Endothelial cell of umbilical vein (primary cell): ENCODE measurements at regions not wholly inside any gene's neighbourhood (a gene's known extent, or its start where the extent isn't known, plus 50 kb on each side); places are given as distances from the start of the nearest gene placed in this dataset.

Experiments used
- BruUV-seq: library from RNA; stranded (reverse); fragments of 400-500 nt; replicated peaks from 2 replicates; lab custom pipeline; 2021; lab: Mats Ljungman, UMichigan
- CTCF ChIA-PET: fragments of 300-600, 350-600 bp; sonication (Branson Sonifier 250); formaldehyde crosslinking; loops from one replicate; lab custom pipeline; 2021; ENCODE audit warnings: antibody characterized with exemption, inconsistent platforms; lab: Charles Lee
- POLR2A ChIA-PET: fragments of 300-600, 350-600 bp; sonication (Branson Sonifier 250); formaldehyde crosslinking; loops from one replicate; lab custom pipeline; 2021; ENCODE audit warnings: antibody characterized with exemption, inconsistent platforms; lab: Charles Lee
- DNase-seq: peaks from one replicate; pipeline ENCODE4 v3.0.0-alpha.2; 2011; ENCODE audit warnings: low read depth, low spot score
- FAIRE-seq: peaks from 2 replicates; lab custom pipeline; 2011; peaks lifted over from hg19 to GRCh38; lab: Jason Lieb, UNC
- H2AFZ ChIP-seq: 2 replicates; pipeline ENCODE4 v1.6.0; 2012; ENCODE audit warnings: low read depth, low read length, control low read depth, inconsistent platforms
- H3K27ac ChIP-seq: 2 replicates; pipeline ENCODE4 v1.5.1; 2011; ENCODE audit warnings: low read depth, mild to moderate bottlenecking, control low read depth, low read length, moderate library complexity; ENCODE audit not compliant: insufficient read depth
- H3K27me3 ChIP-seq, 2 experiments: 2 replicates each; pipeline versions ENCODE4 v1.6.0 to v1.6.1; 2011; ENCODE audit warnings: low read length in 2 of 2, mixed read lengths in 1 of 2; ENCODE audit not compliant: control insufficient read depth in 2 of 2, insufficient read depth in 2 of 2
- H3K36me3 ChIP-seq, 2 experiments: 2 replicates in 1 of 2; 3 replicates in 1 of 2; pipeline ENCODE4 v1.5.1; 2011; ENCODE audit warnings: low read length in 2 of 2, mild to moderate bottlenecking in 1 of 2, moderate library complexity in 1 of 2; ENCODE audit not compliant: control insufficient read depth in 2 of 2, insufficient read depth in 2 of 2; ENCODE audit errors: extremely low read depth in 1 of 2
- H3K4me1 ChIP-seq: 3 replicates; pipeline ENCODE4 v1.5.1; 2011; ENCODE audit warnings: mild to moderate bottlenecking, low read length; ENCODE audit not compliant: control insufficient read depth, insufficient read depth; ENCODE audit errors: extremely low read depth
- H3K4me2 ChIP-seq: 2 replicates; pipeline ENCODE4 v1.6.1; 2011; ENCODE audit warnings: low read length, control low read depth, mixed read lengths; ENCODE audit not compliant: insufficient read depth
- H3K4me3 ChIP-seq, 3 experiments: fragments of 200-600 bp in 1 of 3; sonication (generic), shearing (Covaris generic) in 1 of 3; replicated peaks in 1 of 3; 2 replicates each; pipeline ENCODE4 v1.5.1; 2011 to 2016; ENCODE audit warnings: control low read depth in 3 of 3, low read length in 3 of 3, mild to moderate bottlenecking in 2 of 3, inconsistent platforms in 1 of 3, low read depth in 1 of 3, moderate library complexity in 1 of 3; ENCODE audit not compliant: insufficient read depth in 1 of 3
- H3K79me2 ChIP-seq: 2 replicates; pipeline ENCODE4 v1.6.0; 2012; ENCODE audit warnings: low read length, inconsistent platforms; ENCODE audit not compliant: control insufficient read depth, insufficient read depth
- H3K9ac ChIP-seq: replicated peaks from 2 replicates; pipeline ENCODE3; 2011; ENCODE audit warnings: low read length, control low read depth; ENCODE audit not compliant: insufficient read depth; ENCODE audit errors: extremely low read depth
- H3K9me1 ChIP-seq: replicated peaks from 3 replicates; pipeline ENCODE4 v1.6.0; 2011; ENCODE audit warnings: mild to moderate bottlenecking, low read length; ENCODE audit not compliant: control insufficient read depth, insufficient read depth; ENCODE audit errors: extremely low read depth
- H3K9me3 ChIP-seq: replicated peaks from 2 replicates; pipeline ENCODE4 v1.5.1; 2012; ENCODE audit warnings: low read length, inconsistent platforms; ENCODE audit not compliant: control insufficient read depth, insufficient read depth
- H4K20me1 ChIP-seq: replicated peaks from 2 replicates; pipeline ENCODE3; 2011; ENCODE audit warnings: mild to moderate bottlenecking, low read length; ENCODE audit not compliant: control insufficient read depth, insufficient read depth; ENCODE audit errors: extremely low read depth
- EZH2 ChIP-seq: IDR thresholded peaks from 2 replicates; pipeline ENCODE4 v1.6.1; 2012; ENCODE audit warnings: borderline replicate concordance, low read depth, mild to moderate bottlenecking, moderate library complexity, low read length, inconsistent platforms; ENCODE audit not compliant: severe bottlenecking
- FOS ChIP-seq: IDR thresholded peaks from 2 replicates; pipeline ENCODE4 v1.6.1; 2011; ENCODE audit warnings: mild to moderate bottlenecking, low read length, moderate library complexity, borderline replicate concordance; ENCODE audit not compliant: insufficient read depth
- GATA2 ChIP-seq: IDR thresholded peaks from 2 replicates; pipeline ENCODE4 v1.7.0; 2011; ENCODE audit warnings: low read depth, mild to moderate bottlenecking, moderate library complexity, mixed read lengths, low read length; ENCODE audit not compliant: insufficient read length, insufficient read depth
- JUN ChIP-seq: IDR thresholded peaks from 2 replicates; pipeline ENCODE4 v1.6.1; 2011; ENCODE audit warnings: borderline replicate concordance, low read depth; ENCODE audit not compliant: insufficient read length, insufficient read depth
- MYC ChIP-seq: IDR thresholded peaks from one replicate; pipeline ENCODE4 v1.6.1; 2011; ENCODE audit warnings: mild to moderate bottlenecking, low read depth, low read length
- POLR2A ChIP-seq: IDR thresholded peaks from 2 replicates; pipeline ENCODE4 v1.6.1; 2012; ENCODE audit warnings: low read depth, mild to moderate bottlenecking, control low read depth, low read length
- POLR2AphosphoS5 ChIP-seq: IDR thresholded peaks from 2 replicates; pipeline ENCODE4 v1.6.1; 2012; ENCODE audit warnings: low read depth, mild to moderate bottlenecking, control low read depth, low read length, moderate library complexity; ENCODE audit not compliant: insufficient read depth
- dilution Hi-C: fragments of 300-500 bp; cut with MboI; formaldehyde crosslinking; loops from one replicate; pipeline ENCODE4 v1.15.0; 2019; ENCODE audit warnings: low sequenced_read_pairs; ENCODE audit not compliant: extremely low pct_ligation_motif_present
- intact Hi-C: fragments of 100-400 bp; cut with micrococcal nuclease; formaldehyde crosslinking; loops from one replicate; pipeline ENCODE4 v1.10.0; 2022
- TF ChIP-seq, protein P1 (sequence below): IDR thresholded peaks from 2 replicates; pipeline ENCODE4 v1.6.1; 2011; ENCODE audit not compliant: insufficient read depth, insufficient read length
- TF ChIP-seq, protein P2 (sequence below), 2 donors: IDR thresholded peaks; 1 replicate in 1 of 2; 2 replicates in 1 of 2; pipeline ENCODE4 v1.5.1; 2011; ENCODE audit warnings: low read length in 2 of 2, mild to moderate bottlenecking in 2 of 2, moderate library complexity in 2 of 2, control low read depth in 1 of 2, inconsistent platforms in 1 of 2, low read depth in 1 of 2; ENCODE audit not compliant: insufficient read depth in 1 of 2; ENCODE audit errors: extremely low read depth in 1 of 2

DNA sequence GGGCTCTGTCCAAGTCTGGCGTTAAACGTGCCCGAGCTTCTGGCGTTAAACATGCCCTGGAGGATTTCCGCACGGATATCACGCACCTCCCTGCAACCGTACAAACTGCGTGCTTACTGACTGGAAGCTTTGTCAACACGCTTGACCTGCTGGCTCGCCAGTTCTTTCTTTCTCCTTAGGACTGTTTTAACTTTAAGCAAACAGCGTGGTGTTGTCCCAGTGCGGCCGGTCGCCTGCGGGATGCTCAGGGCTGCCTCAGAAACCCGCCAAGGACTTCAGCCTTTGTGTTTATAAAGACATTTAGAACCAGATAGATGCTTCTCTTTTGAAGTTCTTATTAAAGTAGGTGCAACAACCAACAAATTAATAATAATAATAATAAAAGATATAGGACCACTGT lies 946.0 kb downstream of the RAB28 start:
- no peak for FAIRE-seq
- CTCF ChIA-PET: no interaction called here
- dilution Hi-C loops: no loop called here

More for the DNA sequence above, 946.0 kb downstream of the RAB28 start:
- no peaks in the 10 kb centered on the region for H4K20me1 ChIP-seq
- no peaks in the 10 kb centered on the region for H3K9me1 ChIP-seq
- H3K9ac ChIP-seq: no peak overlapping the region
- TF ChIP-seq, protein P1, sequence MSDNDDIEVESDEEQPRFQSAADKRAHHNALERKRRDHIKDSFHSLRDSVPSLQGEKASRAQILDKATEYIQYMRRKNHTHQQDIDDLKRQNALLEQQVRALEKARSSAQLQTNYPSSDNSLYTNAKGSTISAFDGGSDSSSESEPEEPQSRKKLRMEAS: no peak
- TF ChIP-seq FOS (no peak), MYC (no peak), EZH2 (no peak), JUN (no peak), POLR2A (no peak), GATA2 (no peak), POLR2AphosphoS5 (no peak)
- TF ChIP-seq, protein P2, sequence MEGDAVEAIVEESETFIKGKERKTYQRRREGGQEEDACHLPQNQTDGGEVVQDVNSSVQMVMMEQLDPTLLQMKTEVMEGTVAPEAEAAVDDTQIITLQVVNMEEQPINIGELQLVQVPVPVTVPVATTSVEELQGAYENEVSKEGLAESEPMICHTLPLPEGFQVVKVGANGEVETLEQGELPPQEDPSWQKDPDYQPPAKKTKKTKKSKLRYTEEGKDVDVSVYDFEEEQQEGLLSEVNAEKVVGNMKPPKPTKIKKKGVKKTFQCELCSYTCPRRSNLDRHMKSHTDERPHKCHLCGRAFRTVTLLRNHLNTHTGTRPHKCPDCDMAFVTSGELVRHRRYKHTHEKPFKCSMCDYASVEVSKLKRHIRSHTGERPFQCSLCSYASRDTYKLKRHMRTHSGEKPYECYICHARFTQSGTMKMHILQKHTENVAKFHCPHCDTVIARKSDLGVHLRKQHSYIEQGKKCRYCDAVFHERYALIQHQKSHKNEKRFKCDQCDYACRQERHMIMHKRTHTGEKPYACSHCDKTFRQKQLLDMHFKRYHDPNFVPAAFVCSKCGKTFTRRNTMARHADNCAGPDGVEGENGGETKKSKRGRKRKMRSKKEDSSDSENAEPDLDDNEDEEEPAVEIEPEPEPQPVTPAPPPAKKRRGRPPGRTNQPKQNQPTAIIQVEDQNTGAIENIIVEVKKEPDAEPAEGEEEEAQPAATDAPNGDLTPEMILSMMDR (IDR thresholded peaks at IDR 0.05; ENCODE audit: extremely low read depth in 1 of 2, insufficient read depth in 1 of 2, low read depth in 1 of 2, low read length in 2 of 2): no peak
- intact Hi-C loops: no loop called here
- no peak overlapping the region for H3K27ac ChIP-seq
- no peak overlapping the region for H3K4me2 ChIP-seq
- H2AFZ ChIP-seq: no peak overlapping the region
- BruUV-seq: no TSS peak
- DNase-seq: no peak
- no peaks in the 10 kb centered on the region for H3K9me3 ChIP-seq
- no peak overlapping the region for H3K4me3 ChIP-seq
- POLR2A ChIA-PET: no interaction called here
- H3K36me3 ChIP-seq: no peaks in the 10 kb centered on the region
- no peaks in the 10 kb centered on the region for H3K27me3 ChIP-seq
- no peaks in the 10 kb centered on the region for H3K79me2 ChIP-seq
- H3K4me1 ChIP-seq: no peaks in the 10 kb centered on the region
